GM18502 (cell line): ENCODE measurements at regions not wholly inside any gene's neighbourhood (a gene's known extent, or its start where the extent isn't known, plus 50 kb on each side); places are given as distances from the start of the nearest gene placed in this dataset.

Source experiments
- ATAC-seq: cut with Tn5 transposase; IDR thresholded peaks from one replicate; pipeline ENCODE4 v1.9.1; 2021; ENCODE audit warnings: mild to moderate bottlenecking; ENCODE audit not compliant: unreplicated experiment, poor library complexity

DNA sequence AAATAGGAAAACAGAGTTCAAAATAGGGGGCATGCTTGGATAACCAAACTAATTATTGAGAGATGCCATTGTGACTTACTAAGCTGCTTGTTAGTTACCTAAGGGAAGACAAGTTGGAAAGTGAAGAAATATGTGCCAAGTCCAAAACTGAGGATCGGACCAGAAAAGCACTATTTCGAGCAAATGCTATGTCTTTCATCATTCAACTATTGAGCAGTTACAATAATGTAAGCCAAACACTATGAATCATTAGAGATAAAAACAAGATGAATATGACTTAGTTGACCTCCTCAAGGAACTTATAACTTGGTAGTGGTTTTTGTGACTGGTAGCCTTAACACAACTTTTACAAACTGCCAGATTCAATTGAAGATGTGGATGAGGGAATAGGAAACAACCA is 240.6 kb upstream of the MPDZ start:
- ATAC-seq: no peak

DNA sequence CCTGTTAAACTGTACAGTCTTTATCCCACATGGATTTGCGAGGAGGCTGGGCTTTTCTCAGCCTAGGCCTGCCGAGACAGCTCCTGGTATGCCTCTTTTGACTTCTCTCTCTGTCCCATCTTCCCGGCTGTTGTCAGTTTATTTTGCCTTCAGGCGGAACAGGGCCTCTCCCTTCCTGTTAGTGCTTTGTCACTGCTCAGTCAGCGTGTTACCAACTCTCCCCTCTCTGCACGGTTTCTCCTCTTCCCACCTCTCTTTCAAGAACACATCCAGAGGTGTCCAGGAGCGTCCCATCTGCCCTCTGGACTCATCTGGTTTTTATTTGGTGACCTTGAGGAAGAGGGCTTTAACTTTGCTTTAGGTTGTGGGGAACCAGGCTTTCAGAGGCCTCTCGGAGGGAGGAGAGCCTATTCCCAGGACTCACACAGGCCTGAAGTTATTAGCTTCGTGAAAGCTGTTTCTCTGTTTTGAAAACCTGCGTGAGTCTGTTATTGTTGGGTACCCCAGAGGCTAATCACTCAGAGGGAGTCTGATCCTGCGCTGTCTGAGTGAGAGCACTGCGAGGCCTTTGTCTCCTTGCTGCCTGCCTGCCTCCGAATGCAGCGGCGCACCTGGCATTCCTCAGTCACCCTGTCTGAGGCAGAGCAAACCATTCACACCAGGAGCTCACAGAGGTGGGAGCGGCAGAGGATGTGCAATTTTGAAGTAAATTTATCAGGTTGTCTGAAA is 234.4 kb upstream of the MPDZ start:
- ATAC-seq: no peak

DNA sequence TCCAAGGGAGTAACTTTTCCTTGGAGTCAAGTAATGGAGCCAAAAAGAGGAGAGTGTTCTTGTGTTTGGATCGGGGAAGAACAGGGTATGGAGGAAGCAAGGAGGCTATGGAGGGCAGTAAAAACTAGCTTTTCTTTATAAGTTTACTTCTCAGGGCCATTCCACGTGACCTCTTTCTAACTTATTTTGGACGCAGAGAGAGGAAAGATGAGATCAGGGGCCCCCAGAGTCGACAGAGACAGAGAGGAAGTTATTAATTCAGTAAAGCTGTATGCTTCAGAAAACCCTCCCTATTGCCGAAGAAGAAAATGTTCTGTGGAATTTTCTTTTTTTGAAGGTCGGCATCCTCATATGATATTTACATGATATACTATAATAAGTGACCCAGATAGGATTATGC is 233.8 kb upstream of the MPDZ start:
- no peak for ATAC-seq

DNA sequence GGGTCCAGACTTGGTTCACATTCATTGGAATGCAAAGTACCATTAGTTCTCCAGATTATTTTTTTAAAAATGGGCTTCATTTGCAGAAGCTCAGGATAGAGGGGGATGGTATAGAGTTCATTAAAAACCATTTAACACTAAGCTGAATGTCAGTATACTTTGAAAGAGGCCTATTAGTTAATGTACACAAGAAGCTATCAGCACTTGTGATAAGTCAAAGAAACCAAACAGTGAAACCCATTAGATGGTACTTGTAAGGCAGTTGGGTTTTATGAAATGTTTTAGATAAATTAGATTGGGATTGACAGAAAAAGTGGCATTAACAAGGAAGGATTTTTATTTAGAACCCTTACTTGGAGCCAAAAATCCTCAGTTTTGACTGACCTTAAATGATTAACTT is 229.2 kb upstream of the MPDZ start:
- no peak for ATAC-seq

DNA sequence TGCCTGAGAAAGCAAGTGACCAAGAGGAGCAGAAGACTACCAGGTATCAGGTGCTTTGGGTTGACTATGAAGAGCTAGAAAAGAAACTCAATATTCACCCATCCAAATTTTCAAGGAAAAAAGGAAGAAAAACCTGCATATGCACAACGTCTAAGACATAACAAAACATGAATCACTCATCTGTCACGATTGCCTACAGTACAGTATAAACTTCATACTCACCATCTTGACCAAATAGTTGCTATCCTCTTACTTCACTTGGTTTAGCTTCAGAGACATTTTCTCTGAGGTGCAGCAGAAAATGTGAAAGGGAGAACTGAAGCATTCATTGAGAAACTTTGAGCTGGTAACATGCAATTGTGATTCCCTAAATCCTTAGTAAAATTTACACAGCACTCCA is 228.6 kb upstream of the MPDZ start:
- no peak for ATAC-seq

DNA sequence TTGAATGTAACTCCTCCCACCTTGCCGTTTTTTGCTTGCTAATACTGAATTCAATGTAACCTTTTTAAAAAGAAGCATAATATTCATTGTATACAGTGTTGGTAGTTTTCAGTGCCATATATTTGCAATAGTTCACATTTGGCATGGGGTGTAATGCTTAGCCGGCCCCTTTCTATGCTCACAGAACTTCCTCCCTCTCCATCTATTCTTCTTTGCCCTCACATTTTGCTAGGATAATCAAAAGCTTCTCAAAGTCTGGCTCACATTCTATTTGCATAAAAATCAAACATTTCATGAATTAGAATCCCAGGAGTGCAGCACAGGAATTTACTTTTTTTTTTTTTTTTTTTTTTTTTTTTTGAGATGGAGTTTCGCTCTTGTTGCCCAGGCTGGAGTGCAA is 226.3 kb upstream of the MPDZ start:
- ATAC-seq: no peak

DNA sequence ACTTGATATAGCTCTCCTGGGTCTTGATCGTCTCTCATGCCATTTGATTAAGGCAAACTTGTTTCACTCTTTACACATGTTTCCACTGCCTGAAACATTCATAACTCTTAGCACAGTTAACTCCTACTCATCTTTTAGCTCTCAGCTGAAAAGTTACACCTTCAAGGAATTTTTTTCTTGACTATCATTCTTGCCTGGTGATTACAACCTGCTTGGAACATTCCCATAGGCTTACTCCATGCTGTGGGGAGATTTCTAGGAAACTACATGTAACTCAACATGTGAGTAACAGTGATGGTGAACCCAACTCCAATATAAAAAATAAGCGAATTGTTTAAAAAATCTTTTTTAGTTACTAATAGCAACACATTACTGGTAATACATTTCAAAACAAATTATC is 224.1 kb upstream of the MPDZ start:
- ATAC-seq: no peak

DNA sequence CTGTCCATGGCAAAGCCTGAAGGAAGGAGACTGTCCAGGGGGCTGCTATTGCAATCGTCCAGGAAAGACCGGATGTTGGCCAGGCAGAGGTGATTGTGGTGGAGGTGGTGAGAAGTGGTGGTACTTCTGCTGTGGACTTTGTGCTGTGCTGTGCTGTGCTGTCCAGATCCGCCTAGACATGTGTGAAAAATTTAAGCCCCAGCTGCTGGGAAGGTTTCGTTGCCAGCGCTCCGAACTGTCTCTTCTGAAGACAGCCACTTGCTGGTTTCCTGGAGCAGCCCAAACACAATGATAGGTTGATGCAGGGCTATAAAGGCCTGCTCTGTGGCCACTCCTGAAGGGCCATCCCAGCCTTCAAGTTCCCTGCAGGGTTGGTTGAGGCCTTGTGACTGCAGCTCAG is 223.0 kb upstream of the MPDZ start:
- no peak for ATAC-seq

DNA sequence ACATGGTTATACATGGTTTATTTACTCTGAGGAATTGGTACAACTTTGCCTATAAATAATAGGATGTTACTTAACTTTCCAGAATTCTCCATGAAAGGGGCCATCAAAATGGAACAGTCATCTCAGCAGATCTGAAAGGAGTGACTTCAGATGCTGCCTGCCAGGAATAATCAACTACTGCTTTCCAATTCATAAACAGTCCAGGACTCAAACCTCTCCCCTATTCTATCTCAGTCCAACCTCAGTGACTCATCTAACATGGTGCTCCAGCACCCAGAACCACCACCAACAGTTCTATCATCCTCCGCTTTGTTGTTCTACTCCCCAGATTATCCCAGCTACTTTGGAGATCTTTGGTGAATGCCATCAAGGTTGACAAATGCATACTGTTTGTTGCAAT is 221.5 kb upstream of the MPDZ start:
- no peak for ATAC-seq

DNA sequence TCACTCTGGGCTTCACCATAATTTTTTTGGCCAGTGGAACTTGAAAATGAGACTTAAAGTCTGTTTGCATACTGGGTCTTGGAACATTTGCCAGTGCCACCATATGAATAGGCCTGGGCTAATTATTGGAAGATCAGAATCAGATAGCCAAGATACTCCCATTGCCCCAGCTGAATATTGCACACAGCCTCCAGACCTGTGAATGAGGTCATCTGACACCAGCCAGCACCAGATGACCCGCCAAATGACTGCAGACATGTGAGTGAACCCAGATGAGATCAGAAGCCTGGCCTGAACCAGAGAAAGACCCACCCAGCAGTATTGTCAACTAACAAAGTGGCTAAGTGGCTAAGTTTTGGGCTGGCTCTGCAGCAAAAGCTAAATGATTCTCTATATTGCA is 220.5 kb upstream of the MPDZ start:
- ATAC-seq: no peak

DNA sequence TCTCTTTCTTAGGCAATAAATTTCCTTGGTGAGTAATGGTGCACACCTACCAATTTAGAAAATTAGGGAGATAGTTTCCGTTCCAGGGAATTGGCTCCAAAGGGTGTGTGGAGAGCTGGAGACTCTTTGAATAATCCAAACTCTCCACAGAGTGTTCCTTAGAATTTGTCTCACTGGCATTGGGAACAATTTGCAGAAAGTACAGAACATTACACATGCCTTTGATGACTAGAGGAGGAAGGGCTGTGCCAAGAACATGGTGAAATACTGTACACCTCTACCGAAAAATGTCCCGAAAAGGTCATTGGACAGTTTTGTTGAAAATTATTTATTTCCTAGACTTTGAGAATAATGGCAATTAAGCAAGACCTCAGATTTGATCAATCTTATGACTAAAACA is 214.2 kb upstream of the MPDZ start:
- ATAC-seq: no peak

DNA sequence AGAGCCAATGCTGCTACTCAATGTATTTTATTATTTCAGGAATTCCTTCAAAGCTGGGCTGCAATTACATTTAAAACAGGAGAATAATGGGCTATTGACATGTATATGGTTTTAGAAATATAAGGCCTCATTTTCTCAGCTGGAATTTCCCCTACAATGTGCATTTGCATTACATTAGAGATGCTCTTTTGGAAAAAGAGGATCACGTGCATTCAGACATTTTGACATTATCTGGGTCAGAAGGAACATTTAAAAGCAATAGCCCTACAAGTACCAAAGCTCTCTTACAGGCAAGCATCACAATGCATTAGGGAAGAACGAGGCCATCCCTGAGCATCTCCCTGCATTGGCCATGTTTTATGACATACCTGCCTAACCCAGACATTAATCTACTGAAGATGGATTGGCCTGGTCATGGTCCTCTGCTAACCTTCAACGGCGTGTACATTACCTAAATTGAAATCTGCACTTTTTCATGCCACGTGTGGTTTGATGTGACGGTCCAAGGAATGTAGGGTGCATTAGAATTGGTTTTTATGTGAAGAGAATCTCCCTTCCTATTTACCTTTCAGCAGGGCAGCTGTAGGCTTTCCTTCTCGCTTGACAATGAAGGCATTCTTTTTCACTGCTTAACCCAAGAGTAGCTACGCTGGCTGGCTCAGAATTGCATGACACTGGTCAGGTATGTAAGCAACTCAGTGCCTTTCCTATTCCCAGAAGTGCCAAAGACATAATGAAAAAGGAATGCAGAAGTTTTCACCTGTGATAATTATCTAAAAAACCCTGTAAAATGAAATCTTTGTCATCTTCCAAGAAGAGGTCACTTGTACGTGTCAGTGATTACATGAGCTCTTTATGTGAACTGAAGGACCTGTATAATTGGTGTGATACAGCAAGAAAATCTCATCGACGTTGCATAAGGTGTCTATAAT is 212.3 kb upstream of the MPDZ start:
- ATAC-seq: no peak

DNA sequence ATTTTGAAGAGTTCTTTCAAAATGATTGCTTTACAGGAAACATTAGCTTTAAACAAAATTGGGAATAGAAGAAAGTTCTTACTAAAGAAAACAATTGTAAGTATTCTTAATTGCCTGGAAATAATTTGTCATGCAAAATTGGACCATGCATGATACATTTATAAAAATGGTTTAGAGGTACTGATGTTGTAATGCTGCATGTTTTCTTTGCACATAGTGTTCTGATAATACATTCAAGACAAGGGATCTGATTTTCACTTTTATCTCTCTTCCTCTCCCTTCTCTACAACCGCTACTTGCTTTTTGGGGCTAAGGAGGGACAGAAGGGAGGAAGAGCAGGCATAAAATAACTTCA is 211.6 kb upstream of the MPDZ start:
- ATAC-seq: no peak

DNA sequence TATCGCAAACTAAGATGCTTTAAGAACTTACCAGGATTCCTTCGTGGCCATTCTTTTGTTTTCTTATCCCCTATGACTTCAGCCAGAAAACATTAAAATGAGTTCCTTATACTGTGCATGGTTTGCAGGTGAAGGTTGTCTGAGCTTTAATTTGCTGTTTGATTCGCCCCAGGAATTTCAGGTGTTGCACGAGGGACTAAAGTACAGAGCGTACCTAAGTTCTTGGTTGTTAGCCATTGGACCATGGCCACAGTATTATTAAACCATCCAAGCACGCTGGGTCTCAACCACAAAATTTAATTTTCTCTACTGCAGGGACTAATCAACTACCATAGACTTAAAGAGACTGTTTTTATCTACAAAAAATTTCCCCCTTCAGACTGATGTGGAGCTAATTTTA is 208.4 kb upstream of the MPDZ start:
- ATAC-seq: no peak

DNA sequence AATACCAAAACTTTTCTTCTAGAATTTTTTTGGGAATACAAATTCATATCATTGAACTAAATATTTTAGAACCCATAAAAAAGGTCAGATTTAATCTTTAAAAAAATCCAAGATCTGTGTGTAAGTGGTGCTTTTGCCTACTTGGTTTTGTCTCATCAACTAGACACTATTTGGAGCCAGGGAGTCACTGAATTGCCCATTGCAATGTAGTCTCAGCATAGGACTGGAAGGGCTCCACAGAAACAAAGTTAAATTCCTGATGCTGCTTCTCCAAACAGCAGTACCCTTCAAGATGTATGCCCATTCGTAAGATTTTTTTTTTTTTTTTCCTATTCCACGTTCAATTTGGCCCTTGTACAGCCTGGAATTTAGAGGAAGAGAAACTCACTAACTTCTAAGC is 208.0 kb upstream of the MPDZ start:
- ATAC-seq: no peak

DNA sequence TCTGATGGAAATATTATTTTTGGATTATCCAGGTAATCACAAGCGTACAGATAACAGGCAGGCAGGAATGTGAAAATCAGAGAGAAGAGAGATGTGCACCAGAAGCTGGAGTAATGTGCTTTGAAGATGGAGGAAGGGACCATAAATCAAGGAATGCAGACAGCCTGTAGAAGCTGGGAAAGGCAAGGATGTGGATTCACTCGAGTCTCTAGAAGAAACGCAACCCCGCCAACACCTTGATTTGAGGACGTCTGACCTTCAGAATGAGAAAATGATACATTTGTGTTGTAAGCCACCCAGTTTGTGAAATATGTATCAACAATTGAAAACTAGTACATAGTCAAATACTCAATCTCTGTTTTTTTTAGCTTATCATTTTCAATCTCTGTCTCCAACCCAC is 207.6 kb upstream of the MPDZ start:
- no peak for ATAC-seq

DNA sequence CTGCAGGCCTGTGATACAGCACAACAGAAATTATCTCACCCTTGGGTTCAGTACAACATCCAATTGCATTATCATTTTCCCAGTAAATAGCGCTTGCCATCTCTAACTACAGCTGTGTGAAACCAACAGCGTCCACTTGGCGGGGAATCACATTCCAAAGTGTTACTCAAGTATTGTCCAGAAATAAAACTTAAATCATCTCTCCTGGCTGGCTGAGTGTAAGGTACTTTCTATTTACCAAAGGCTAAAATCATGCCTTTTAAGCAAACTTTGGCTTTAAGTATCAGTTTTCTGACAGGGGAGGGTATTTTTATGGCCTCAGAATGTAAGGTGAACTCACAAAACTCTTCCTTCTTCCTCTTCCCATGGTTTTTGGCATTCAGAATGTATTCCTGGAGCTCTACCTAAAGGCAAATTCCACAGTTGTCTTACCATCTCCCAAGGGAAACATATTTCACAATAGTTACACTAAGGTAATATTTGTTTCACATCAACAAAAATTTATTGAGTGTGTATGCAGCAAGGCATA is 205.6 kb upstream of the MPDZ start:
- ATAC-seq: no peak

DNA sequence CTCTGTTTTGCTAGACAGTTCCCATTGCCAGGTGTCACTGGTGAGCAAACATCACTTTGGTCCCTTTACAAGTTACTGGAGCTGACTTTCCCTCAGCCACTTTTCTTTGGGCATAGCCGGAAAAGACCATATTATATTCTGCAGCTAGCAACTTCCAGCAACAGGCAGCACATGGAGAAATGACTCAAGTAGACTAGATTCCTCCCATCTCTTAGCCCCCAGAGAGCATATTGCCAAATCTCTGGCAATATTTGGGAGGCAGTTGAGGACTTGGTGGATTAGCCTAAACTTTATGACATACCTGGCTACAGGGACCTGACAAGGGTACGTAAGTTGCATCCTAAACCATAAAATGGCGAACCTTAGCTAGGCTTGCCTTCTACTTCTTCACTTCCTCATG is 204.7 kb upstream of the MPDZ start:
- no peak for ATAC-seq

DNA sequence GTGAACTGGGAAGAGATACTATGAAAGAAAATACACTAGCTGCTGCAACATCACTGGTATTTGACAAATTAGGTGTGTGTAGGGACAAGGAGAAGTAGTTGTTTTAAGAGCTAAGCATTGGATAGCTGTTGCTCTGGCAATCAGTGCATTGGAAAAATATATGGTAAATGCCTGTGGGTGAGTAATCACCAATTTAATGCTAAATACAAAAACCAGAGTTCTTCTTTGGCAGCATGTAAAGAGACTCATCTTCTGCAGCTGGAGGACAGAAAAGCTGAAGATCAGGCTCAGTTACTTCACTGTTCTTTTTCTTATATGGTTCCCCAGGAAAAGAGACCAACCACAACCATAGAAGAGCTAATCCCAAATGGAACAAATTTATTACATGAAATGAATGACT is 201.8 kb upstream of the MPDZ start:
- ATAC-seq: no peak

DNA sequence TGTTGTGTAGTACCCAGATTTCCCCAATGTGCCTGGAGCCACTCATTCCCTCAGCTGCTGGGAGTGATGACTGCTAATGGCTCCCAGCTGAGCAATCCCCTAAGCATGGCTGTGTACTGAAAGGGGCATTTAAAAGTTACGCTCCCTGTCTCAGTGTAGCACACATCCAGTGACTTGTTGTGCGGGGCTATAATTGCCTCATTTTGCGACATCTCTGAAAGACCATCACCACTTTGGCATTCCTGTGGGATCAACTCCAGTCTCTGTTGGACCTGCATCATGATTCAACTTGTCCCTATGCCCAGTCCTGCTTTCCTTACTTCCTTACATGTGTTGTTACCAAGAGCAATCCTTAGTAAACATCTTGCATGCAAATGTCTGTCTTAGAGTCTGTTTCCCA is 201.2 kb upstream of the MPDZ start:
- ATAC-seq: no peak

DNA sequence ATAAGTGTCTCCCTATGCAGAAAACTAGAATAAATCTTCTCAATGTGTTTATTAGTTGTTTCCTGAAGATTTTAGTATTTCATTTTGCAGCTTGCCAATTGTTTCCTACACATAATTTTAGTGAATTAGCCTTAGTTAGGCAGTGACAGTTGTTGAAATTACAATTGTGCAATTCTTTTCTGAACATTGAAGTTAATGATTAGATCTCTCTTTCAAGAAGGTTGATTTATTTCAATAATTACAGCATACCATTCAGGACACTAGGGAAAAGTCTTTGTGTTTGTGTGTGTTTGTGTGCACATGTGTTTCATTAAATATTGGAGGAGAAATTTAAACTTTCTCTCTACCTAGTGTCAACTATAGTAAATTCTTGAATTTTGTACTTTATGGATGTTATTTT is 199.6 kb upstream of the MPDZ start:
- no peak for ATAC-seq

DNA sequence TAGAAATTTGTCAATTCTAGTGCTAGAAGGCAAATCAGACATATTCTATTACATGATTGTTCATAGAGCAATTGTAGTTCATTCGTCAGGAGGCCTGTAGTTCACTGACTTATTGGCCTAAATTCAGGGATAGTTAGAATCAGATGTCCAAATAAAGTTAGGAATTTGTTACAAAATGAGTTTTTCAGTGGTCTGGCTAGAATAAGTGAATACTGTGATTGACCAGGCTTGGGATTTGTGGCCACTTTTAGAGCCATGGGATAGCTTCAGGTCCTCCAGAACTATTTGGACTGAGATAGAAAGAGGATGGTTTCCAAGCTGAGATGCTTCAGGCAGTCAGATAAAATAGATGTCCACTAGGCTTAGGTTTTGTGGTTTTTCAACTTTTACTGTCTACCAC is 199.1 kb upstream of the MPDZ start:
- no peak for ATAC-seq
